Kidney (tissue), 13 donors: ENCODE measurements at regions not wholly inside any gene's neighbourhood (a gene's known extent, or its start where the extent isn't known, plus 50 kb on each side); places are given as distances from the start of the nearest gene placed in this dataset.

ENCODE experiments used
- DNase-seq, 5 donors: peaks; one replicate each; pipeline ENCODE4 v3.0.0-alpha.2; 2013 to 2020
- FAIRE-seq: peaks from 2 replicates; lab custom pipeline; 2012; peaks lifted over from hg19 to GRCh38; lab: Jason Lieb, UNC
- H3K27ac ChIP-seq, 2 donors: one replicate each; pipeline ENCODE4 v1.7.0; 2013; ENCODE audit warnings: low read depth in 2 of 2, low read length in 2 of 2, inconsistent platforms in 1 of 2
- H3K27me3 ChIP-seq: one replicate; pipeline ENCODE4 v1.7.1; 2013; ENCODE audit warnings: low read length, inconsistent platforms; ENCODE audit not compliant: control insufficient read depth, insufficient read depth
- H3K36me3 ChIP-seq, 3 donors: one replicate each; pipeline versions ENCODE4 v1.7.0 to v1.7.1; 2013; ENCODE audit warnings: low read length in 3 of 3, control low read depth in 1 of 3, inconsistent platforms in 1 of 3; ENCODE audit not compliant: insufficient read depth in 3 of 3, control insufficient read depth in 2 of 3
- H3K4me1 ChIP-seq, 3 donors: one replicate each; pipeline versions ENCODE4 v1.7.0 to v1.7.1; 2013; ENCODE audit warnings: low read length in 3 of 3, inconsistent platforms in 1 of 3, low read depth in 1 of 3; ENCODE audit not compliant: control insufficient read depth in 2 of 3, insufficient read depth in 2 of 3
- H3K4me3 ChIP-seq, 3 donors: one replicate each; pipeline versions ENCODE4 v1.7.0 to v1.8.1; 2013; ENCODE audit warnings: low read length in 3 of 3, control low read depth in 1 of 3, inconsistent platforms in 1 of 3
- H3K9ac ChIP-seq, 3 donors: one replicate each; pipeline versions ENCODE4 v1.7.0 to v1.7.1; 2013; ENCODE audit warnings: low read length in 3 of 3, control low read depth in 1 of 3, inconsistent platforms in 1 of 3
- H3K9me3 ChIP-seq, 3 donors: one replicate each; pipeline versions ENCODE4 v1.7.0 to v1.7.1; 2013; ENCODE audit warnings: low read length in 3 of 3, control low read depth in 1 of 3, inconsistent platforms in 1 of 3; ENCODE audit not compliant: control insufficient read depth in 2 of 3, insufficient read depth in 1 of 3
- CTCF ChIP-seq: IDR thresholded peaks from 3 replicates; pipeline ENCODE4 v1.5.1; 2012; ENCODE audit warnings: mild to moderate bottlenecking, moderate library complexity, borderline replicate concordance; ENCODE audit not compliant: insufficient read depth; ENCODE audit errors: extremely low read depth
- intact Hi-C: fragments of 100-400 bp; cut with DNase I; formaldehyde crosslinking; loops from one replicate; pipeline ENCODE4 v1.11.1; 2022
- donor health status: control.
- donor health status: control.
- donor health status: control.
- donor health status: control.
- donor health status: control.
- donor health status: DM: yes; HTN: yes; CAD: no.
- donor health status: Normal renal cell carcinoma (clear cell type).

GRCh38 chrX:13938051-13938828, 91.5 kb downstream of the GEMIN8 start:
- Histone ChIP-seq H3K27me3 (peaks cover 30% of the 10 kb centered on the region), H3K4me3 (peak overlapping the region in 2 of 3 donors; percentile 41 to 47), H3K4me1 (peaks cover 0 to 4% (median 0%) of the 10 kb centered on the region in 3 donors), H3K9ac (no peak overlapping the region), H3K27ac (no peak overlapping the region), H3K9me3 (no peaks in the 10 kb centered on the region), H3K36me3 (no peaks in the 10 kb centered on the region)
- DNase-seq, result peak; percentile 33 to 80 (median 63)
- no peak for TF ChIP-seq CTCF
- FAIRE-seq, result no peak
- intact Hi-C loops, result no loop called here

- TF ChIP-seq CTCF, result no peak
- H3K36me3 ChIP-seq, result no peaks in the 10 kb centered on the region
- H3K4me1 ChIP-seq, result peaks cover 0 to 4% (median 0%) of the 10 kb centered on the region in 3 donors
- DNase-seq (peak in 4 of 5 donors; percentile 17 to 45 (median 38)), FAIRE-seq (no peak)
- H3K9me3 ChIP-seq, result no peaks in the 10 kb centered on the region
- no peak overlapping the region for H3K9ac ChIP-seq
- H3K4me3 ChIP-seq, result peak overlapping the region; percentile 24 to 47 (median 41)
- no peak overlapping the region for H3K27ac ChIP-seq
- peaks cover 30% of the 10 kb centered on the region for H3K27me3 ChIP-seq
- intact Hi-C loops, result no loop called here
Measured at GRCh38 chrX:13937370-13938050, 92.2 kb downstream of the GEMIN8 start.

- no peak overlapping the region for H3K4me3 ChIP-seq
Measured at GRCh38 chrX:13936521-13937225, 93.0 kb downstream of the GEMIN8 start.

More at GRCh38 chrX:13936521-13937225, 93.0 kb downstream of the GEMIN8 start:
- H3K36me3 ChIP-seq, result no peaks in the 10 kb centered on the region
- H3K4me1 ChIP-seq, result peaks cover 0 to 4% (median 0%) of the 10 kb centered on the region in 3 donors
- H3K27ac ChIP-seq, result no peak overlapping the region
- DNase-seq (no peak), FAIRE-seq (no peak)
- TF ChIP-seq CTCF, result no peak
- no peak overlapping the region for H3K9ac ChIP-seq
- H3K27me3 ChIP-seq, result peaks cover 30% of the 10 kb centered on the region
- intact Hi-C loops, result no loop called here
- H3K9me3 ChIP-seq, result no peaks in the 10 kb centered on the region
